ENCODE measurements at regions not wholly inside any gene's neighbourhood (a gene's known extent, or its start where the extent isn't known, plus 50 kb on each side); places are given as distances from the start of the nearest gene placed in this dataset.
"Not testable (repeated sequence)": the region's sequence is repeated elsewhere in the genome, so short reads cannot be mapped to it uniquely, and the experiment has no call there.

DNA sequence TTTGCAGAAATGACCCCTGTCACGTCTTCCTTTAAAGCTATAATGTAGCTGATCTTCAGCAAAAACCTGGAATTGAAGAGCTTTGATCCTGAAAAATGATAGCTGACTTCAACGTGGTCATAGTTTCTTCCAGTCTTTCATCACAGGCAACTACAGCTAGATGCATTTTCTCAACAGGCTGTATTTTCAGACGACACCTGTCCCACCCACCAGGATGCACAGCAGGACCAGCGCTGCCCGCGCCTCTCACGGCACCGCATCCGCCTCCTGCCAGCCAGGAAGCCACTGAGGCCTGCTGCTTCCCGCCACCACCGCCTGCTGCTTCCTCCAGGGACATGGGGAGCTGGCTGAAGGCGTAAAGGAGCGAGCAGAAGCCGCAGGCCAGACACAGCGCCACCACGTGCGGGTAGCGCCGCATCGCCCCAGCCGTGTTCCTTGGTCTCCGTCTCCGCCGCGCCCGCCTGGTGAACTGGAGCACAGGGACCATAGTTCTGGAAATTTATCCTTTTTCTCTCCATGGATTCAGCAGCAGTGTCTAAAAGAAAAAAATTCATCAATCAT lies 215.7 kb downstream of the POTED start:
- H3K9ac ChIP-seq (ENCODE audit: low read length in 5 of 5); H3K9me3 ChIP-seq (ENCODE audit: control insufficient read depth in 5 of 5, low read length in 5 of 5); H3K36me3 ChIP-seq (ENCODE audit: control insufficient read depth in 5 of 5, insufficient read depth in 5 of 5, low read length in 5 of 5); H3K27me3 ChIP-seq (ENCODE audit: control insufficient read depth in 5 of 5, insufficient read depth in 4 of 5, low read length in 5 of 5); H3K4me1 ChIP-seq (ENCODE audit: control insufficient read depth in 5 of 5, insufficient read depth in 5 of 5, low read length in 5 of 5); H3K27ac ChIP-seq (ENCODE audit: low read depth, low read length); H3K4me3 ChIP-seq (ENCODE audit: low read depth in 1 of 5, low read length in 5 of 5): not testable (repeated sequence)

GRCh38 chr21:13820286-13820685 lies 210.7 kb downstream of the POTED start:
- H3K27me3 ChIP-seq (ENCODE audit: control insufficient read depth in 5 of 5, insufficient read depth in 4 of 5, low read length in 5 of 5); H3K4me1 ChIP-seq (ENCODE audit: control insufficient read depth in 5 of 5, insufficient read depth in 5 of 5, low read length in 5 of 5); H3K4me3 ChIP-seq (ENCODE audit: low read depth in 1 of 5, low read length in 5 of 5); H3K27ac ChIP-seq (ENCODE audit: low read depth, low read length); H3K36me3 ChIP-seq (ENCODE audit: control insufficient read depth in 5 of 5, insufficient read depth in 5 of 5, low read length in 5 of 5); H3K9ac ChIP-seq (ENCODE audit: low read length in 5 of 5); H3K9me3 ChIP-seq (ENCODE audit: control insufficient read depth in 5 of 5, low read length in 5 of 5): not testable (repeated sequence)

GRCh38 chr21:13812191-13812590 lies 202.6 kb downstream of the POTED start:
- not testable (repeated sequence) for H3K36me3 ChIP-seq (ENCODE audit: control insufficient read depth in 5 of 5, insufficient read depth in 5 of 5, low read length in 5 of 5); H3K4me3 ChIP-seq (ENCODE audit: low read depth in 1 of 5, low read length in 5 of 5); H3K27me3 ChIP-seq (ENCODE audit: control insufficient read depth in 5 of 5, insufficient read depth in 4 of 5, low read length in 5 of 5); H3K4me1 ChIP-seq (ENCODE audit: control insufficient read depth in 5 of 5, insufficient read depth in 5 of 5, low read length in 5 of 5); H3K27ac ChIP-seq (ENCODE audit: low read depth, low read length); H3K9ac ChIP-seq (ENCODE audit: low read length in 5 of 5); H3K9me3 ChIP-seq (ENCODE audit: control insufficient read depth in 5 of 5, low read length in 5 of 5)

- not testable (repeated sequence) for H3K27ac ChIP-seq (ENCODE audit: low read depth, low read length); H3K9ac ChIP-seq (ENCODE audit: low read length in 5 of 5); H3K36me3 ChIP-seq (ENCODE audit: control insufficient read depth in 5 of 5, insufficient read depth in 5 of 5, low read length in 5 of 5); H3K4me1 ChIP-seq (ENCODE audit: control insufficient read depth in 5 of 5, insufficient read depth in 5 of 5, low read length in 5 of 5); H3K9me3 ChIP-seq (ENCODE audit: control insufficient read depth in 5 of 5, low read length in 5 of 5); H3K4me3 ChIP-seq (ENCODE audit: low read depth in 1 of 5, low read length in 5 of 5); H3K27me3 ChIP-seq (ENCODE audit: control insufficient read depth in 5 of 5, insufficient read depth in 4 of 5, low read length in 5 of 5)
Measured at GRCh38 chr21:13810559-13810958, 201.0 kb downstream of the POTED start.

DNA sequence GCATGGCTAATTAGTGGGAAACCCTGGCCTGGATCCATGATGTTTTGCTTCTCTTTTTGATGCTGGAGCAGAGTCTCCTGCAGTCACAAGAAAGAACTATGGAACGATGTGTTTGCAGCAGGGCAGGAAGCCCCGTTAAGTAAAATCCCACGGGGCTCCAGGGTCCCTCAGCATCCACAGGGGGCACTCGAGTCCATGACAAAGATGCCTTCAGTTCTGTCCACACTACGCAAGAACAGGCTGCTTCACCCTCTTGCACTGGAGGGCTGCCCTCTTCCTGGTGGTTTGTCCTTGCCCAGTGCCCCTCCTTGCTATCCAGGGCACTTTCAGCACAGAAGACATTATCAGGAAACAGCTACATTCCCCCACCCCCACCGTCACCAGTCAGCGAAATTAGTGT lies 196.9 kb downstream of the POTED start:
- H3K27ac ChIP-seq (ENCODE audit: low read depth, low read length); H3K9me3 ChIP-seq (ENCODE audit: control insufficient read depth in 5 of 5, low read length in 5 of 5); H3K4me1 ChIP-seq (ENCODE audit: control insufficient read depth in 5 of 5, insufficient read depth in 5 of 5, low read length in 5 of 5): not testable (repeated sequence)

DNA sequence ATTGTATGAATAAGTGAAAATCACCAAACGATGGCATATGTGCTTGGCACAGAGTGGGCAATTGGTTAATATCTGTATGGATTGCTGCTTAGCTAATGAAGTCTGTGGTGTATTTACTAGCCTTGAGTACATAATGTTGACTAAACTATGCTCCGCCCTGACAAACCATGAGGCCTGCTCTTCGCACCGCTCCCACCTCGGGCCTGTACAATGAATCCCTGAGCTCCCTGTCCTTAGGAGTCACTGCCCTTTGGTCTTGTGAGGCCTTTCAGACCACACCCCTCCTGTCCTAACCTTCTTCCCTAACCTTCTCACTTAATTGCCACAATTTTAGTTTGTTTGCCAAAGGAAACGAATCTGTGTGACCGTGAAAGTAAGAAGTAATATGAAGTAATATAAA lies 193.2 kb downstream of the POTED start:
- not testable (repeated sequence) for H3K9ac ChIP-seq (ENCODE audit: low read length in 5 of 5); H3K27me3 ChIP-seq (ENCODE audit: control insufficient read depth in 5 of 5, insufficient read depth in 4 of 5, low read length in 5 of 5); H3K36me3 ChIP-seq (ENCODE audit: control insufficient read depth in 5 of 5, insufficient read depth in 5 of 5, low read length in 5 of 5); H3K4me3 ChIP-seq (ENCODE audit: low read depth in 1 of 5, low read length in 5 of 5); H3K4me1 ChIP-seq (ENCODE audit: control insufficient read depth in 5 of 5, insufficient read depth in 5 of 5, low read length in 5 of 5); H3K9me3 ChIP-seq (ENCODE audit: control insufficient read depth in 5 of 5, low read length in 5 of 5); H3K27ac ChIP-seq (ENCODE audit: low read depth, low read length)

More for the DNA sequence above, 196.9 kb downstream of the POTED start:
- not testable (repeated sequence) for H3K9ac ChIP-seq (ENCODE audit: low read length in 5 of 5); H3K27me3 ChIP-seq (ENCODE audit: control insufficient read depth in 5 of 5, insufficient read depth in 4 of 5, low read length in 5 of 5); H3K4me3 ChIP-seq (ENCODE audit: low read depth in 1 of 5, low read length in 5 of 5); H3K36me3 ChIP-seq (ENCODE audit: control insufficient read depth in 5 of 5, insufficient read depth in 5 of 5, low read length in 5 of 5)

Measured in subcutaneous abdominal adipose tissue (tissue), 5 donors.